ENCODE measurements at regions not wholly inside any gene's neighbourhood (a gene's known extent, or its start where the extent isn't known, plus 50 kb on each side); places are given as distances from the start of the nearest gene placed in this dataset.

DNA sequence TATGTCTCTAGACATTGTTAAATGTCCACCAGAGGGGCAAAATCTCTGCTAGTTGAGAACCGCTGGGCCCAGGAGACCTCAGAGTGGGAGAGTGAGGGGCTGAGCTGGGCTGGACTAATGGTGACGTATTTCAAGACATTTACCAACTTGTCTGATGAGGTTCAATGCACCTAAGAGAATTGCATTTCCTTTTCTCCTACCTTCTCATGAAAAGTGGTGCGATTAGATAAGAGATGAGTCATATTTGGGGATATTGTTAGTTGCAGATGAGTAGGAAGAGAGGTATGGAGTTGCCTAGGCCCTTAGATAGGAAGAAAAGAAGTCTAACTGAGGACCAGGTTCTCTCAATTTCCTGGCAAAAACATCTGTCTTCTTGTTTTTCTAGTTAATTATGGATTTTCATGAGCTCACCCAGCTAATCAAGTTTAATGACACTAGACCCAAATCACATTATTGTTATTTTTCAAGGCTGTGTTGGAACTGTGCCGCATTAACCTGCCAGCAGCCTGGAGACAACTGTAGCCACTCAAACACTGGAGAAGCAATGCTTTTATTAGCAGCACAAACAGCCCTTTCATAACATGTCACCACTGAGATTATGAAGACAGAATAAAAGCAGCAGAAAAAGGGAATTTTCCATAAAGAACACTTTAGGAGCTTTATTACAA, 144.2 kb downstream of the PDCD6IP start:
- Histone ChIP-seq H3K36me3 (ENCODE audit: insufficient read depth) (no peaks in the 10 kb centered on the region), H4K20me1 (replicated peaks; ENCODE audit: insufficient read depth) (no peaks in the 10 kb centered on the region), H3K27me3 (ENCODE audit: insufficient read depth) (no peaks in the 10 kb centered on the region), H3K9me2 (ENCODE audit: insufficient read depth) (no peaks in the 10 kb centered on the region), H3K4me2 (no peak overlapping the region), H3K4me3 (no peak overlapping the region), H2AFZ (no peak overlapping the region), H3F3A (replicated peaks; ENCODE audit: low read depth) (no peaks in the 10 kb centered on the region), H3K4me1 (ENCODE audit: insufficient read depth) (no peaks in the 10 kb centered on the region), H3K79me2 (replicated peaks; ENCODE audit: insufficient read depth) (no peaks in the 10 kb centered on the region), H3K27ac (ENCODE audit: low read depth) (no peak overlapping the region)
- ATAC-seq (no peak), DNase-seq (ENCODE audit: low spot score) (no peak)
- no peaks in the 10 kb centered on the region for H3K27me3 Mint-ChIP-seq (ENCODE audit: insufficient read depth, low read depth, poor library complexity)
- no peak overlapping the region for H3K4me3 Mint-ChIP-seq
- H3K36me3 Mint-ChIP-seq (ENCODE audit: low read depth): no peaks in the 10 kb centered on the region
- H3K4me1 Mint-ChIP-seq: peaks cover 6% of the 10 kb centered on the region
- no peak for TF ChIP-seq POLR2AphosphoS5 (IDR thresholded peaks at IDR 0.05; ENCODE audit: low read depth)
- TF ChIP-seq ZNF114 (CRISPR knock-in tag; IDR thresholded peaks at IDR 0.05): no peak
- TF ChIP-seq CREB1 (CRISPR knock-in tag; IDR thresholded peaks at IDR 0.05; ENCODE audit: low read depth): no peak
- TF ChIP-seq NANOG (IDR thresholded peaks at IDR 0.05; ENCODE audit: borderline replicate concordance): no peak
- no peak for TF ChIP-seq EZH2phosphoT487 (IDR thresholded peaks at IDR 0.05; ENCODE audit: unreplicated experiment)
- no peak for TF ChIP-seq EZH2 (IDR thresholded peaks at IDR 0.05; ENCODE audit: low read depth, unreplicated experiment)
- TF ChIP-seq CTCF (conservative IDR thresholded peaks at IDR 0.05; ENCODE audit: low read depth in 2 of 2): no peak
- no peaks in the 10 kb centered on the region for H3K9me3 Mint-ChIP-seq
- no peak overlapping the region for H3K27ac Mint-ChIP-seq

DNA sequence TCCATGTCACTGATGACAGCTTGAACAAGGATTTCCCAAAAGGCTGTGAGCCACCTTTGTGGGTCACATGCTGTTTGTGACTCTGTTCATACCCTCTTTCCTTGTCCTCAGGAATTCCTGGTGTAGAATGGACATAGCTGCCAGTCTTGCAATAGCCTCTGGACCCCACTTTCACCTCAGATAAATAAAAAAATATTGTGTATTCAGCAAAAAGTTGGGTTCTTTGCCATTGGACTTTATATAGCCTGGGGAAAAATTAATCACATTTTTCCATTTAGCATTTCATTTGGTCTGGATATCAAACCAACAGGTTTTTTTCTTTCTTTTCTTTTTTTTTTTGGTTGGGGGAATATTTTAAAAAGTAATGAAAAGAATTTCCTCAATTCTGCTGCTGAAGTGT, 144.8 kb downstream of the PDCD6IP start:
- Histone ChIP-seq H3K79me2 (replicated peaks; ENCODE audit: insufficient read depth) (no peaks in the 10 kb centered on the region), H4K20me1 (replicated peaks; ENCODE audit: insufficient read depth) (no peaks in the 10 kb centered on the region), H3K27me3 (ENCODE audit: insufficient read depth) (no peaks in the 10 kb centered on the region), H3K27ac (ENCODE audit: low read depth) (no peak overlapping the region), H3K4me2 (no peak overlapping the region), H3K4me1 (ENCODE audit: insufficient read depth) (no peaks in the 10 kb centered on the region), H3F3A (replicated peaks; ENCODE audit: low read depth) (no peaks in the 10 kb centered on the region), H3K9me2 (ENCODE audit: insufficient read depth) (no peaks in the 10 kb centered on the region), H2AFZ (no peak overlapping the region), H3K4me3 (no peak overlapping the region), H3K36me3 (ENCODE audit: insufficient read depth) (no peaks in the 10 kb centered on the region)
- H3K4me3 Mint-ChIP-seq: no peak overlapping the region
- no peak overlapping the region for H3K27ac Mint-ChIP-seq
- DNase-seq (ENCODE audit: low spot score) (no peak), ATAC-seq (no peak)
- no peaks in the 10 kb centered on the region for H3K9me3 Mint-ChIP-seq
- no peaks in the 10 kb centered on the region for H3K36me3 Mint-ChIP-seq (ENCODE audit: low read depth)
- H3K4me1 Mint-ChIP-seq: peaks cover 6% of the 10 kb centered on the region
- no peaks in the 10 kb centered on the region for H3K27me3 Mint-ChIP-seq (ENCODE audit: insufficient read depth, low read depth, poor library complexity)
- TF ChIP-seq JUNB (IDR thresholded peaks at IDR 0.05; ENCODE audit: unreplicated experiment) (no peak), ZNF331 (CRISPR knock-in tag; IDR thresholded peaks at IDR 0.05; ENCODE audit: low read depth) (no peak), ZNF462 (CRISPR knock-in tag; IDR thresholded peaks at IDR 0.05) (no peak), CREB1 (CRISPR knock-in tag; IDR thresholded peaks at IDR 0.05; ENCODE audit: low read depth) (no peak)
- TF ChIP-seq, protein P1, sequence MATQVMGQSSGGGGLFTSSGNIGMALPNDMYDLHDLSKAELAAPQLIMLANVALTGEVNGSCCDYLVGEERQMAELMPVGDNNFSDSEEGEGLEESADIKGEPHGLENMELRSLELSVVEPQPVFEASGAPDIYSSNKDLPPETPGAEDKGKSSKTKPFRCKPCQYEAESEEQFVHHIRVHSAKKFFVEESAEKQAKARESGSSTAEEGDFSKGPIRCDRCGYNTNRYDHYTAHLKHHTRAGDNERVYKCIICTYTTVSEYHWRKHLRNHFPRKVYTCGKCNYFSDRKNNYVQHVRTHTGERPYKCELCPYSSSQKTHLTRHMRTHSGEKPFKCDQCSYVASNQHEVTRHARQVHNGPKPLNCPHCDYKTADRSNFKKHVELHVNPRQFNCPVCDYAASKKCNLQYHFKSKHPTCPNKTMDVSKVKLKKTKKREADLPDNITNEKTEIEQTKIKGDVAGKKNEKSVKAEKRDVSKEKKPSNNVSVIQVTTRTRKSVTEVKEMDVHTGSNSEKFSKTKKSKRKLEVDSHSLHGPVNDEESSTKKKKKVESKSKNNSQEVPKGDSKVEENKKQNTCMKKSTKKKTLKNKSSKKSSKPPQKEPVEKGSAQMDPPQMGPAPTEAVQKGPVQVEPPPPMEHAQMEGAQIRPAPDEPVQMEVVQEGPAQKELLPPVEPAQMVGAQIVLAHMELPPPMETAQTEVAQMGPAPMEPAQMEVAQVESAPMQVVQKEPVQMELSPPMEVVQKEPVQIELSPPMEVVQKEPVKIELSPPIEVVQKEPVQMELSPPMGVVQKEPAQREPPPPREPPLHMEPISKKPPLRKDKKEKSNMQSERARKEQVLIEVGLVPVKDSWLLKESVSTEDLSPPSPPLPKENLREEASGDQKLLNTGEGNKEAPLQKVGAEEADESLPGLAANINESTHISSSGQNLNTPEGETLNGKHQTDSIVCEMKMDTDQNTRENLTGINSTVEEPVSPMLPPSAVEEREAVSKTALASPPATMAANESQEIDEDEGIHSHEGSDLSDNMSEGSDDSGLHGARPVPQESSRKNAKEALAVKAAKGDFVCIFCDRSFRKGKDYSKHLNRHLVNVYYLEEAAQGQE (IDR thresholded peaks at IDR 0.05; ENCODE audit: unreplicated experiment): no peak

Measured in GM23338 (cell line).